Neural progenitor cell (in vitro differentiated cells): ENCODE measurements at regions not wholly inside any gene's neighbourhood (a gene's known extent, or its start where the extent isn't known, plus 50 kb on each side); places are given as distances from the start of the nearest gene placed in this dataset.

Source experiments
- DNase-seq: peaks from one replicate; pipeline ENCODE4 v3.0.0-alpha.2; 2016; ENCODE audit warnings: low spot score
- H2AFZ ChIP-seq: fragments of 200-600 bp; sonication (generic); replicated peaks from 2 replicates; pipeline ENCODE4 v1.6.1; 2016; ENCODE audit warnings: antibody characterized with exemption
- H3F3A ChIP-seq: fragments of 200-600 bp; sonication (generic); 2 replicates; pipeline ENCODE4 v1.6.1; 2016; ENCODE audit warnings: antibody characterized with exemption, low read depth
- H3K27ac ChIP-seq: fragments of 200-600 bp; sonication (generic); 2 replicates; pipeline ENCODE4 v1.5.1; 2016; ENCODE audit warnings: mild to moderate bottlenecking
- H3K27me3 ChIP-seq: fragments of 200-600 bp; sonication (generic); 2 replicates; pipeline ENCODE4 v1.6.1; 2016; ENCODE audit warnings: mild to moderate bottlenecking, moderate library complexity
- H3K36me3 ChIP-seq: fragments of 200-600 bp; sonication (generic); 2 replicates; pipeline ENCODE4 v1.5.1; 2016
- H3K4me1 ChIP-seq: fragments of 200-600 bp; sonication (generic); 2 replicates; pipeline ENCODE4 v1.6.1; 2016; ENCODE audit warnings: mixed run types
- H3K4me2 ChIP-seq: fragments of 200-600 bp; sonication (generic); 2 replicates; pipeline ENCODE4 v1.6.1; 2016
- H3K4me3 ChIP-seq: fragments of 200-600 bp; sonication (generic); 2 replicates; pipeline ENCODE4 v1.5.1; 2016
- H3K79me2 ChIP-seq: fragments of 200-600 bp; sonication (generic); 2 replicates; pipeline ENCODE4 v1.6.1; 2016; ENCODE audit warnings: low read depth
- H3K9ac ChIP-seq: fragments of 200-600 bp; sonication (generic); 2 replicates; pipeline ENCODE4 v1.6.1; 2016
- H3K9me3 ChIP-seq: fragments of 200-600 bp; sonication (generic); 2 replicates; pipeline ENCODE4 v1.5.1; 2016; ENCODE audit warnings: low read depth
- H4K20me1 ChIP-seq: fragments of 200-600 bp; sonication (generic); 2 replicates; pipeline ENCODE4 v1.6.1; 2016; ENCODE audit warnings: low read depth
- H3K27ac Mint-ChIP-seq: 3 replicates; pipeline ENCODE4 v1.8.0; 2021; ENCODE audit warnings: mixed read lengths
- H3K27me3 Mint-ChIP-seq: 2 replicates; pipeline ENCODE4 v1.8.0; 2022; ENCODE audit warnings: low read depth, mild to moderate bottlenecking, inconsistent platforms, moderate library complexity, mixed read lengths; ENCODE audit not compliant: insufficient read depth
- H3K36me3 Mint-ChIP-seq: 3 replicates; pipeline ENCODE4 v1.8.0; 2021; ENCODE audit warnings: mixed read lengths
- H3K4me1 Mint-ChIP-seq: 3 replicates; pipeline ENCODE4 v1.8.0; 2021; ENCODE audit warnings: mixed read lengths
- H3K4me3 Mint-ChIP-seq: 3 replicates; pipeline ENCODE4 v1.8.0; 2021; ENCODE audit warnings: mild to moderate bottlenecking, moderate library complexity, mixed read lengths
- H3K9me3 Mint-ChIP-seq: 3 replicates; pipeline ENCODE4 v1.8.0; 2020; ENCODE audit warnings: mixed read lengths
- EZH2 ChIP-seq: fragments of 200-600 bp; sonication (generic); IDR thresholded peaks from 2 replicates; pipeline ENCODE4 v1.6.1; 2017; ENCODE audit warnings: antibody characterized with exemption, mild to moderate bottlenecking, moderate library complexity
- EZH2phosphoT487 ChIP-seq: fragments of 200-600 bp; sonication (generic); IDR thresholded peaks from 2 replicates; pipeline ENCODE4 v1.6.1; 2017; ENCODE audit warnings: antibody characterized with exemption
- TF ChIP-seq, protein P1 (sequence below): fragments of 200-600 bp; sonication (generic); IDR thresholded peaks from 2 replicates; pipeline ENCODE4 v1.5.1; 2017; ENCODE audit warnings: antibody characterized with exemption, mild to moderate bottlenecking

DNA sequence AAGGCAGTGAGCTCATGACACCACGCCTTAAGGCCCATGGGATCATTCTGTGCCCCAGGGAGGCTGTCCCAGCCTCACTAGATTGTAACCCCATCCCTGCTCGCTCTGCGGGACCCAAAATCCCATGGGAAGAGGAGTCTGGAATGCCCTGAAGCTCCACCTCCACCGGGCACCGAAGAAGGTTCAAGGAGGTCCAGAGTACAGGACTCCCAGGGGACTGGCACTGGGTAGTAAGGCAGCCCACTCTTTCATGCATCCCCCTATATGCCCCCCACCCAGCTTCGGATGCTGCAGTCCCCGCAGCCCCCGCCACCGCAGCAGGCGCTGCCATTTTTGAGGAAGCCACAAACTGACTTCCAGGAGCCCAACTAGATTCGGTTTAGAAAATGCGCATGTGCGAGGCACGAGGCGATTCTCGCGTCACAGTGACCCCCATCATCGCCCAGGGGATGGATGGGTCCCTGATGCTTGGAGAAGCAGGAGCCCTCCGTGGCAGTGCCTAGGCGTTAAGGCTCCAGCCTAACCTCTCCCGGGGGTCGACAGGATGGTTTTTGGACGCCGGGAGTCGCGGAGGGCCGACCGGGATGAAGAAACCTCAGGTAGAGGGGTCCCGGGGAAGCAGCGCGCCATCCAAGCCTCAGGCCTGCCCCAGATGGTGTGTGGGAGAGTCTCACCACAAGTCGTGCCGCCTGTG, 1681.0 kb downstream of the TP53TG3F start:
- no peak overlapping the region for H2AFZ ChIP-seq
- H3K79me2 ChIP-seq: no peaks in the 10 kb centered on the region
- TF ChIP-seq EZH2 (no peak), EZH2phosphoT487 (no peak)
- TF ChIP-seq, protein P1, sequence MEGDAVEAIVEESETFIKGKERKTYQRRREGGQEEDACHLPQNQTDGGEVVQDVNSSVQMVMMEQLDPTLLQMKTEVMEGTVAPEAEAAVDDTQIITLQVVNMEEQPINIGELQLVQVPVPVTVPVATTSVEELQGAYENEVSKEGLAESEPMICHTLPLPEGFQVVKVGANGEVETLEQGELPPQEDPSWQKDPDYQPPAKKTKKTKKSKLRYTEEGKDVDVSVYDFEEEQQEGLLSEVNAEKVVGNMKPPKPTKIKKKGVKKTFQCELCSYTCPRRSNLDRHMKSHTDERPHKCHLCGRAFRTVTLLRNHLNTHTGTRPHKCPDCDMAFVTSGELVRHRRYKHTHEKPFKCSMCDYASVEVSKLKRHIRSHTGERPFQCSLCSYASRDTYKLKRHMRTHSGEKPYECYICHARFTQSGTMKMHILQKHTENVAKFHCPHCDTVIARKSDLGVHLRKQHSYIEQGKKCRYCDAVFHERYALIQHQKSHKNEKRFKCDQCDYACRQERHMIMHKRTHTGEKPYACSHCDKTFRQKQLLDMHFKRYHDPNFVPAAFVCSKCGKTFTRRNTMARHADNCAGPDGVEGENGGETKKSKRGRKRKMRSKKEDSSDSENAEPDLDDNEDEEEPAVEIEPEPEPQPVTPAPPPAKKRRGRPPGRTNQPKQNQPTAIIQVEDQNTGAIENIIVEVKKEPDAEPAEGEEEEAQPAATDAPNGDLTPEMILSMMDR: no peak
- no peak overlapping the region for H3K4me2 ChIP-seq
- no peaks in the 10 kb centered on the region for H3K27me3 ChIP-seq
- H4K20me1 ChIP-seq: no peaks in the 10 kb centered on the region
- Mint-ChIP-seq H3K4me1 (no peaks in the 10 kb centered on the region), H3K27ac (no peak overlapping the region), H3K27me3 (peaks cover 7% of the 10 kb centered on the region), H3K4me3 (no peak overlapping the region), H3K9me3 (peaks cover 49% of the 10 kb centered on the region), H3K36me3 (peaks cover 4% of the 10 kb centered on the region)
- no peak overlapping the region for H3K4me3 ChIP-seq
- H3K36me3 ChIP-seq: no peaks in the 10 kb centered on the region
- DNase-seq: no peak
- H3F3A ChIP-seq: no peaks in the 10 kb centered on the region
- H3K4me1 ChIP-seq: no peaks in the 10 kb centered on the region
- H3K27ac ChIP-seq: no peak overlapping the region
- H3K9ac ChIP-seq: no peak overlapping the region
- H3K9me3 ChIP-seq: peaks cover 7% of the 10 kb centered on the region

DNA sequence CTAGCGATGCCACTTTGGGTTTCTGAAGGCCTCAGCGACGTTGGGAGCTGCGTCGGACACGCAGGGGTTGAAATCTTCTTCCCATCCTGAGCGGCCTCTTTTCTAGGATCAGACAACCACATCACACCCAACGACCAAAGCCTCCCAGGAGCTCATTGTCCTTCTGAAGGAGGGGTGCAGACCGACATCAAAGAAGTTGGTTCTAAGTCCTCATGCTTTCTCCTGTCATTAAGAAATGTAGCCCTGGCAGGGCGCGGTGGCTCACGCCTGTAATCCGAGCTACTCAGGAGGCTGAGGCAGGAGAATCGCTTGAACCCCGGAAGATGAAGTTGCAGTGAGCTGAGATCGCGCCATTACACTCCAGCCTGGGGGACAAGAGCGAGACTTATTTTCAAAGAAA, 1681.9 kb downstream of the TP53TG3F start:
- Mint-ChIP-seq H3K4me3 (no peak overlapping the region), H3K27me3 (peaks cover 7% of the 10 kb centered on the region), H3K9me3 (peaks cover 55% of the 10 kb centered on the region), H3K36me3 (peaks cover 4% of the 10 kb centered on the region), H3K4me1 (no peaks in the 10 kb centered on the region), H3K27ac (no peak overlapping the region)
- no peak overlapping the region for H3K4me2 ChIP-seq
- H3K4me1 ChIP-seq: no peaks in the 10 kb centered on the region
- H4K20me1 ChIP-seq: no peaks in the 10 kb centered on the region
- H2AFZ ChIP-seq: no peak overlapping the region
- no peaks in the 10 kb centered on the region for H3K79me2 ChIP-seq
- no peaks in the 10 kb centered on the region for H3K27me3 ChIP-seq
- no peaks in the 10 kb centered on the region for H3F3A ChIP-seq
- no peak for TF ChIP-seq EZH2phosphoT487
- TF ChIP-seq, protein P1: no peak
- no peak for TF ChIP-seq EZH2
- no peaks in the 10 kb centered on the region for H3K36me3 ChIP-seq
- no peaks in the 10 kb centered on the region for H3K9me3 ChIP-seq
- no peak for DNase-seq
- no peak overlapping the region for H3K27ac ChIP-seq
- no peak overlapping the region for H3K9ac ChIP-seq
- H3K4me3 ChIP-seq: no peak overlapping the region

DNA sequence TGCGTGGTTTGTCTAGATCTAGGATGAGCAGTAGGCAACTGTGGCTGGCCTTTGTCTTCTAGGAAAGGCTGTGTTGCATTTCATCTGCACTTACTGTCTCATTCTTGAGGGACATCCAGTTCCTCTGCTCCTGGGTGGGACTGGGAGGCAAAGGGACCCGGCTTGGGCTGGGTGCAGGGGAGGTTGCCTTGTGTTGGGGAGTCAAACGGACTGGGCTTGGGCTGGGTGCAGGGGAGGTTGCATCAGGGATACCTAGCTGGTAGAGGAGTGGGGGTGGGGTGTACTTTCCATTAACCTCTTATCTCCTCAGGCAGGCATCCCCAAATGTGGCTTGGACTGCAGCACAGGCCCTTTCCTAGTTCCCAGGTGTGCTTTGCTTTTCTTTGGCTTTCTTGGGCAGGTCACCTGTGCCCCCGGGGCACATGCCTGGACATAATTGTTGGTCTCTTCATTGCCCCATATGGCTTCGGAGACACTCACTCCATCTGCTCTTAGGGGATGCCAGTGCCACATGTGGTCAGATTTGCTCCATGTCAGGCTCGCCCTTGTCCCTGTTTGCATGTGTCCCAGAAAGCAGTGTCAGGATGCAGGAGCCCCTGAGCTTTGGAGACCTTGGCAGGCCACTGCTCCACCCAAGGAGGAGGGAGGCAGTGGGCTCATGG, 1682.9 kb downstream of the TP53TG3F start:
- no peak overlapping the region for H3K4me3 Mint-ChIP-seq

More for the DNA sequence above, 1682.9 kb downstream of the TP53TG3F start:
- Histone ChIP-seq H3K4me3 (no peak overlapping the region), H3K27ac (no peak overlapping the region), H3K9ac (no peak overlapping the region), H3K79me2 (no peaks in the 10 kb centered on the region), H3F3A (no peaks in the 10 kb centered on the region), H3K36me3 (no peaks in the 10 kb centered on the region), H4K20me1 (no peaks in the 10 kb centered on the region), H3K4me1 (no peaks in the 10 kb centered on the region), H3K4me2 (no peak overlapping the region), H2AFZ (no peak overlapping the region), H3K9me3 (no peaks in the 10 kb centered on the region), H3K27me3 (no peaks in the 10 kb centered on the region)
- peaks cover 7% of the 10 kb centered on the region for H3K27me3 Mint-ChIP-seq
- TF ChIP-seq EZH2phosphoT487: no peak
- TF ChIP-seq, protein P1: no peak
- no peak for TF ChIP-seq EZH2
- H3K4me1 Mint-ChIP-seq: no peaks in the 10 kb centered on the region
- H3K27ac Mint-ChIP-seq: no peak overlapping the region
- peaks cover 4% of the 10 kb centered on the region for H3K36me3 Mint-ChIP-seq
- no peak for DNase-seq
- peaks cover 55% of the 10 kb centered on the region for H3K9me3 Mint-ChIP-seq
